RPMI8226 (cell line): ENCODE measurements at regions not wholly inside any gene's neighbourhood (a gene's known extent, or its start where the extent isn't known, plus 50 kb on each side); places are given as distances from the start of the nearest gene placed in this dataset.
"Not testable (repeated sequence)": the region's sequence is repeated elsewhere in the genome, so short reads cannot be mapped to it uniquely, and the experiment has no call there.

Experiments used
- DNase-seq: peaks from one replicate; pipeline ENCODE4 v3.0.0-alpha.2; 2015

GRCh38 chr3:18725668-18726407, 300.7 kb upstream of the SATB1 start:
- no peak for DNase-seq

- no peak for DNase-seq
Measured at GRCh38 chr3:18724456-18724855, 299.3 kb upstream of the SATB1 start.

- DNase-seq: no peak
Measured at GRCh38 chr3:18723206-18723810, 298.2 kb upstream of the SATB1 start.

- DNase-seq: no peak
Measured at GRCh38 chr3:18720543-18720942, 295.4 kb upstream of the SATB1 start.

GRCh38 chr3:18717598-18717997, 292.5 kb upstream of the SATB1 start:
- DNase-seq: no peak

- no peak for DNase-seq
Measured at GRCh38 chr3:18716821-18717220, 291.7 kb upstream of the SATB1 start.

- DNase-seq: no peak
Measured at GRCh38 chr3:18716101-18716500, 291.0 kb upstream of the SATB1 start.

GRCh38 chr3:18715208-18715607, 290.1 kb upstream of the SATB1 start:
- no peak for DNase-seq

GRCh38 chr3:18713577-18713951, 288.4 kb upstream of the SATB1 start:
- no peak for DNase-seq

GRCh38 chr3:18712713-18713576, 287.8 kb upstream of the SATB1 start:
- DNase-seq: no peak

GRCh38 chr3:18704326-18704725, 279.2 kb upstream of the SATB1 start:
- DNase-seq: no peak

GRCh38 chr3:18703798-18704197, 278.7 kb upstream of the SATB1 start:
- DNase-seq: no peak

GRCh38 chr3:18693588-18694329, 268.6 kb upstream of the SATB1 start:
- DNase-seq: not testable (repeated sequence)

- no peak for DNase-seq
Measured at GRCh38 chr3:18687286-18687685, 262.1 kb upstream of the SATB1 start.

- DNase-seq: no peak
Measured at GRCh38 chr3:18683900-18684299, 258.8 kb upstream of the SATB1 start.

- DNase-seq: no peak
Measured at GRCh38 chr3:18681818-18682345, 256.7 kb upstream of the SATB1 start.

- no peak for DNase-seq
Measured at GRCh38 chr3:18680758-18681157, 255.6 kb upstream of the SATB1 start.

- DNase-seq: no peak
Measured at GRCh38 chr3:18679238-18679637, 254.1 kb upstream of the SATB1 start.

GRCh38 chr3:18675197-18675596, 250.1 kb upstream of the SATB1 start:
- no peak for DNase-seq

GRCh38 chr3:18672561-18672960, 247.4 kb upstream of the SATB1 start:
- no peak for DNase-seq

GRCh38 chr3:18670759-18671158, 245.6 kb upstream of the SATB1 start:
- DNase-seq: no peak

- DNase-seq: no peak
Measured at GRCh38 chr3:18669374-18669773, 244.2 kb upstream of the SATB1 start.

- DNase-seq: no peak
Measured at GRCh38 chr3:18667552-18667951, 242.4 kb upstream of the SATB1 start.
